HEK293 (cell line): ENCODE measurements at regions not wholly inside any gene's neighbourhood (a gene's known extent, or its start where the extent isn't known, plus 50 kb on each side); places are given as distances from the start of the nearest gene placed in this dataset.

Experiments used
- CTCF ChIA-PET: fragments of 350-600 bp; formaldehyde crosslinking; extraction: SDS; loops from one replicate; lab custom pipeline; 2021; ENCODE audit warnings: antibody characterized with exemption; lab: Yijun Ruan, JAX
- POLR2A ChIA-PET: fragments of 300-600 bp; formaldehyde crosslinking; extraction: SDS; loops from one replicate; lab custom pipeline; 2020; ENCODE audit warnings: antibody characterized with exemption, inconsistent platforms; lab: Yijun Ruan, JAX
- H3K27ac ChIP-seq: fragments of 200-500 bp; sonication (Bioruptor generic); 2 replicates; pipeline ENCODE4 v1.5.1; 2014; ENCODE audit warnings: low read depth, low read length, control low read depth, inconsistent platforms; ENCODE audit errors: extremely low read depth
- H3K36me3 ChIP-seq, 2 experiments: fragments of 200-500 bp in 1 of 2; sonication (Bioruptor generic) in 1 of 2; 1 replicate in 1 of 2; 2 replicates in 1 of 2; pipeline ENCODE4 v1.5.1; 2014 to 2017; ENCODE audit warnings: inconsistent platforms in 2 of 2, low read length in 2 of 2; ENCODE audit not compliant: control insufficient read depth in 2 of 2, insufficient read depth in 1 of 2
- H3K4me1 ChIP-seq: fragments of 200-500 bp; sonication (Bioruptor generic); 2 replicates; pipeline ENCODE4 v1.5.1; 2014; ENCODE audit warnings: mild to moderate bottlenecking, low read length, inconsistent platforms; ENCODE audit not compliant: control insufficient read depth, insufficient read depth
- H3K4me3 ChIP-seq: 2 replicates; pipeline ENCODE4 v1.5.1; 2011; ENCODE audit warnings: low read depth, mild to moderate bottlenecking, control low read depth, low read length, moderate library complexity
- H3K9me3 ChIP-seq: fragments of 200-500 bp; sonication (Bioruptor generic); 2 replicates; pipeline ENCODE4 v1.5.1; 2014; ENCODE audit warnings: low read depth, low read length, inconsistent platforms; ENCODE audit not compliant: control insufficient read depth, insufficient read depth
- MYNN ChIP-seq: fragments of 450-650 bp; formaldehyde crosslinking; IDR thresholded peaks from 2 replicates; pipeline ENCODE4 v1.5.1; 2016; ENCODE audit warnings: missing biosample characterization, missing genetic modification characterization, borderline replicate concordance
- ZBTB11 ChIP-seq: fragments of 450-650 bp; formaldehyde crosslinking; conservative IDR thresholded peaks from 2 replicates; pipeline ENCODE4 v1.5.1; 2016; ENCODE audit warnings: low read depth, missing biosample characterization, missing genetic modification characterization
- ZBTB7A ChIP-seq: fragments of 450-650 bp; formaldehyde crosslinking; IDR thresholded peaks from 2 replicates; pipeline ENCODE4 v1.5.1; 2016; ENCODE audit warnings: low read depth, missing biosample characterization, missing genetic modification characterization
- ZNF10 ChIP-seq: fragments of 450-650 bp; formaldehyde crosslinking; IDR thresholded peaks from 2 replicates; pipeline ENCODE4 v1.5.1; 2017; ENCODE audit warnings: missing biosample characterization, missing genetic modification characterization
- ZNF140 ChIP-seq: fragments of 450-650 bp; formaldehyde crosslinking; IDR thresholded peaks from 2 replicates; pipeline ENCODE4 v1.5.1; 2016; ENCODE audit warnings: missing biosample characterization, missing genetic modification characterization
- ZNF211 ChIP-seq: fragments of 450-650 bp; formaldehyde crosslinking; IDR thresholded peaks from 2 replicates; pipeline ENCODE4 v1.5.1; 2016; ENCODE audit warnings: low read depth, missing biosample characterization, missing genetic modification characterization
- ZNF221 ChIP-seq: fragments of 450-650 bp; formaldehyde crosslinking; IDR thresholded peaks from 2 replicates; pipeline ENCODE4 v1.5.1; 2017; ENCODE audit warnings: missing biosample characterization, missing genetic modification characterization, borderline replicate concordance
- ZNF266 ChIP-seq: fragments of 450-650 bp; formaldehyde crosslinking; IDR thresholded peaks from 2 replicates; pipeline ENCODE4 v1.5.1; 2016; ENCODE audit warnings: missing biosample characterization, missing genetic modification characterization, low read depth
- ZNF335 ChIP-seq: fragments of 450-650 bp; formaldehyde crosslinking; conservative IDR thresholded peaks from 2 replicates; pipeline ENCODE4 v1.5.1; 2016; ENCODE audit warnings: missing biosample characterization, missing genetic modification characterization
- ZNF416 ChIP-seq: fragments of 450-650 bp; formaldehyde crosslinking; IDR thresholded peaks from 2 replicates; pipeline ENCODE4 v1.5.1; 2016; ENCODE audit warnings: missing biosample characterization, missing genetic modification characterization
- ZNF433 ChIP-seq: fragments of 450-650 bp; formaldehyde crosslinking; IDR thresholded peaks from 2 replicates; pipeline ENCODE4 v1.5.1; 2016; ENCODE audit warnings: missing biosample characterization, missing genetic modification characterization, low read depth
- ZNF549 ChIP-seq: fragments of 450-650 bp; IDR thresholded peaks from 2 replicates; pipeline ENCODE4 v1.5.1; 2018; ENCODE audit warnings: missing biosample characterization, missing genetic modification characterization, mild to moderate bottlenecking, inconsistent platforms, moderate library complexity
- ZNF555 ChIP-seq: fragments of 450-650 bp; formaldehyde crosslinking; conservative IDR thresholded peaks from 2 replicates; pipeline ENCODE4 v1.5.1; 2017; ENCODE audit warnings: missing biosample characterization, mild to moderate bottlenecking, missing genetic modification characterization, inconsistent platforms
- ZNF560 ChIP-seq: fragments of 450-650 bp; formaldehyde crosslinking; IDR thresholded peaks from 2 replicates; pipeline ENCODE4 v1.5.1; 2017; ENCODE audit warnings: missing biosample characterization, missing genetic modification characterization, borderline replicate concordance
- ZNF600 ChIP-seq: fragments of 450-650 bp; formaldehyde crosslinking; IDR thresholded peaks from 2 replicates; pipeline ENCODE4 v1.5.1; 2016; ENCODE audit warnings: missing biosample characterization, missing genetic modification characterization
- ZNF777 ChIP-seq: fragments of 450-650 bp; formaldehyde crosslinking; IDR thresholded peaks from 2 replicates; pipeline ENCODE4 v1.5.1; 2017; ENCODE audit warnings: missing biosample characterization, missing genetic modification characterization, borderline replicate concordance
- ZNF792 ChIP-seq: fragments of 450-650 bp; formaldehyde crosslinking; IDR thresholded peaks from 2 replicates; pipeline ENCODE4 v1.5.1; 2016; ENCODE audit warnings: missing biosample characterization, missing genetic modification characterization
- TF ChIP-seq, protein P1 (sequence below): fragments of 450-650 bp; formaldehyde crosslinking; IDR thresholded peaks from 2 replicates; pipeline ENCODE4 v1.5.1; 2016; ENCODE audit warnings: missing biosample characterization, missing genetic modification characterization
- TF ChIP-seq, protein P2 (sequence below): sonication (generic); formaldehyde crosslinking; IDR thresholded peaks from 2 replicates; pipeline ENCODE4 v1.8.1; 2022; ENCODE audit warnings: mild to moderate bottlenecking, moderate library complexity, missing genetic modification reagents
- TF ChIP-seq, protein P3 (sequence below): fragments of 450-650 bp; formaldehyde crosslinking; IDR thresholded peaks from 2 replicates; pipeline ENCODE4 v1.5.1; 2016; ENCODE audit warnings: missing biosample characterization, missing genetic modification characterization

GRCh38 chr1:197848350-197848749 lies 54.1 kb upstream of the C1orf53 start:
- TF ChIP-seq ZBTB7A (tag by site-specific recombination) (no peak), ZNF335 (tag by site-specific recombination) (no peak), ZNF211 (no peak), ZNF10 (tag by site-specific recombination) (no peak), ZNF266 (tag by site-specific recombination) (no peak), ZNF555 (tag by site-specific recombination) (no peak), ZNF777 (no peak), ZNF560 (tag by site-specific recombination) (no peak), ZNF549 (tag by site-specific recombination) (no peak), MYNN (tag by site-specific recombination) (no peak), ZNF792 (no peak), ZNF600 (no peak), ZNF140 (tag by site-specific recombination) (no peak), ZNF221 (tag by site-specific recombination) (no peak), ZNF416 (tag by site-specific recombination) (no peak), ZNF433 (tag by site-specific recombination) (no peak), ZBTB11 (tag by site-specific recombination) (no peak)
- TF ChIP-seq, protein P1, sequence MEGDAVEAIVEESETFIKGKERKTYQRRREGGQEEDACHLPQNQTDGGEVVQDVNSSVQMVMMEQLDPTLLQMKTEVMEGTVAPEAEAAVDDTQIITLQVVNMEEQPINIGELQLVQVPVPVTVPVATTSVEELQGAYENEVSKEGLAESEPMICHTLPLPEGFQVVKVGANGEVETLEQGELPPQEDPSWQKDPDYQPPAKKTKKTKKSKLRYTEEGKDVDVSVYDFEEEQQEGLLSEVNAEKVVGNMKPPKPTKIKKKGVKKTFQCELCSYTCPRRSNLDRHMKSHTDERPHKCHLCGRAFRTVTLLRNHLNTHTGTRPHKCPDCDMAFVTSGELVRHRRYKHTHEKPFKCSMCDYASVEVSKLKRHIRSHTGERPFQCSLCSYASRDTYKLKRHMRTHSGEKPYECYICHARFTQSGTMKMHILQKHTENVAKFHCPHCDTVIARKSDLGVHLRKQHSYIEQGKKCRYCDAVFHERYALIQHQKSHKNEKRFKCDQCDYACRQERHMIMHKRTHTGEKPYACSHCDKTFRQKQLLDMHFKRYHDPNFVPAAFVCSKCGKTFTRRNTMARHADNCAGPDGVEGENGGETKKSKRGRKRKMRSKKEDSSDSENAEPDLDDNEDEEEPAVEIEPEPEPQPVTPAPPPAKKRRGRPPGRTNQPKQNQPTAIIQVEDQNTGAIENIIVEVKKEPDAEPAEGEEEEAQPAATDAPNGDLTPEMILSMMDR (tag by site-specific recombination): no peak
- TF ChIP-seq, protein P2, sequence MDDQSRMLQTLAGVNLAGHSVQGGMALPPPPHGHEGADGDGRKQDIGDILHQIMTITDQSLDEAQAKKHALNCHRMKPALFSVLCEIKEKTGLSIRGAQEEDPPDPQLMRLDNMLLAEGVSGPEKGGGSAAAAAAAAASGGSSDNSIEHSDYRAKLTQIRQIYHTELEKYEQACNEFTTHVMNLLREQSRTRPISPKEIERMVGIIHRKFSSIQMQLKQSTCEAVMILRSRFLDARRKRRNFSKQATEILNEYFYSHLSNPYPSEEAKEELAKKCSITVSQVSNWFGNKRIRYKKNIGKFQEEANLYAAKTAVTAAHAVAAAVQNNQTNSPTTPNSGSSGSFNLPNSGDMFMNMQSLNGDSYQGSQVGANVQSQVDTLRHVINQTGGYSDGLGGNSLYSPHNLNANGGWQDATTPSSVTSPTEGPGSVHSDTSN: no peak
- TF ChIP-seq, protein P3, sequence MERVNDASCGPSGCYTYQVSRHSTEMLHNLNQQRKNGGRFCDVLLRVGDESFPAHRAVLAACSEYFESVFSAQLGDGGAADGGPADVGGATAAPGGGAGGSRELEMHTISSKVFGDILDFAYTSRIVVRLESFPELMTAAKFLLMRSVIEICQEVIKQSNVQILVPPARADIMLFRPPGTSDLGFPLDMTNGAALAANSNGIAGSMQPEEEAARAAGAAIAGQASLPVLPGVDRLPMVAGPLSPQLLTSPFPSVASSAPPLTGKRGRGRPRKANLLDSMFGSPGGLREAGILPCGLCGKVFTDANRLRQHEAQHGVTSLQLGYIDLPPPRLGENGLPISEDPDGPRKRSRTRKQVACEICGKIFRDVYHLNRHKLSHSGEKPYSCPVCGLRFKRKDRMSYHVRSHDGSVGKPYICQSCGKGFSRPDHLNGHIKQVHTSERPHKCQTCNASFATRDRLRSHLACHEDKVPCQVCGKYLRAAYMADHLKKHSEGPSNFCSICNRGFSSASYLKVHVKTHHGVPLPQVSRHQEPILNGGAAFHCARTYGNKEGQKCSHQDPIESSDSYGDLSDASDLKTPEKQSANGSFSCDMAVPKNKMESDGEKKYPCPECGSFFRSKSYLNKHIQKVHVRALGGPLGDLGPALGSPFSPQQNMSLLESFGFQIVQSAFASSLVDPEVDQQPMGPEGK (tag by site-specific recombination): no peak
- Histone ChIP-seq H3K27ac (no peak overlapping the region), H3K36me3 (no peaks in the 10 kb centered on the region), H3K4me1 (no peaks in the 10 kb centered on the region), H3K9me3 (no peaks in the 10 kb centered on the region), H3K4me3 (no peak overlapping the region)
- ChIA-PET POLR2A (no interaction called here), CTCF (interaction anchor here (1.3 kb wide), 1 partner anchor 21 kb away, joined by 6 read pairs; no protein-coding TSS in a partner anchor)
